Fibroblast of lung (primary cell): ENCODE measurements at regions not wholly inside any gene's neighbourhood (a gene's known extent, or its start where the extent isn't known, plus 50 kb on each side); places are given as distances from the start of the nearest gene placed in this dataset.
"Not testable (repeated sequence)": the region's sequence is repeated elsewhere in the genome, so short reads cannot be mapped to it uniquely, and the experiment has no call there.

ENCODE experiments used
- CTCF ChIP-seq, 2 donors: IDR thresholded peaks in 1 of 2; conservative IDR thresholded peaks in 1 of 2; 1 replicate in 1 of 2; 2 replicates in 1 of 2; pipeline ENCODE4 v1.5.1; 2011 to 2012; ENCODE audit warnings: low read length in 2 of 2, control low read depth in 1 of 2, inconsistent platforms in 1 of 2, low read depth in 1 of 2, mild to moderate bottlenecking in 1 of 2
- EZH2 ChIP-seq: IDR thresholded peaks from 2 replicates; pipeline ENCODE4 v1.5.1; 2012; ENCODE audit warnings: low read length, control low read depth, mild to moderate bottlenecking; ENCODE audit errors: missing control alignments

GRCh38 chr1:104057219-104057898 is 307.7 kb downstream of the AMY1C start:
- TF ChIP-seq CTCF (conservative IDR thresholded peaks at IDR 0.05 in 1 of 2, IDR thresholded peaks at IDR 0.05 in 1 of 2; ENCODE audit: low read depth in 1 of 2, low read length in 2 of 2); EZH2: not testable (repeated sequence)
